ENCODE measurements at regions not wholly inside any gene's neighbourhood (a gene's known extent, or its start where the extent isn't known, plus 50 kb on each side); places are given as distances from the start of the nearest gene placed in this dataset.

GRCh38 chr3:152026033-152026556 lies 152.7 kb downstream of the SUCNR1 start:
- TF ChIP-seq, protein P1, sequence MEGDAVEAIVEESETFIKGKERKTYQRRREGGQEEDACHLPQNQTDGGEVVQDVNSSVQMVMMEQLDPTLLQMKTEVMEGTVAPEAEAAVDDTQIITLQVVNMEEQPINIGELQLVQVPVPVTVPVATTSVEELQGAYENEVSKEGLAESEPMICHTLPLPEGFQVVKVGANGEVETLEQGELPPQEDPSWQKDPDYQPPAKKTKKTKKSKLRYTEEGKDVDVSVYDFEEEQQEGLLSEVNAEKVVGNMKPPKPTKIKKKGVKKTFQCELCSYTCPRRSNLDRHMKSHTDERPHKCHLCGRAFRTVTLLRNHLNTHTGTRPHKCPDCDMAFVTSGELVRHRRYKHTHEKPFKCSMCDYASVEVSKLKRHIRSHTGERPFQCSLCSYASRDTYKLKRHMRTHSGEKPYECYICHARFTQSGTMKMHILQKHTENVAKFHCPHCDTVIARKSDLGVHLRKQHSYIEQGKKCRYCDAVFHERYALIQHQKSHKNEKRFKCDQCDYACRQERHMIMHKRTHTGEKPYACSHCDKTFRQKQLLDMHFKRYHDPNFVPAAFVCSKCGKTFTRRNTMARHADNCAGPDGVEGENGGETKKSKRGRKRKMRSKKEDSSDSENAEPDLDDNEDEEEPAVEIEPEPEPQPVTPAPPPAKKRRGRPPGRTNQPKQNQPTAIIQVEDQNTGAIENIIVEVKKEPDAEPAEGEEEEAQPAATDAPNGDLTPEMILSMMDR (IDR thresholded peaks at IDR 0.05) = peak in 3 of 4 experiments; percentile 28 to 47 (median 37)
- no peak for TF ChIP-seq POLR2A (IDR thresholded peaks at IDR 0.05)
- TF ChIP-seq POLR2AphosphoS5 (IDR thresholded peaks at IDR 0.05) = no peak
- TF ChIP-seq EP300 (IDR thresholded peaks at IDR 0.05) = no peak

All from gastroesophageal sphincter (tissue), 3 donors.